ENCODE measurements at regions not wholly inside any gene's neighbourhood (a gene's known extent, or its start where the extent isn't known, plus 50 kb on each side); places are given as distances from the start of the nearest gene placed in this dataset.

- TF ChIP-seq POLR2A (IDR thresholded peaks at IDR 0.05; ENCODE audit: control extremely low read depth in 1 of 2, low read depth in 2 of 2, low read length in 2 of 2) = no peak
- TF ChIP-seq EZH2 (IDR thresholded peaks at IDR 0.05; ENCODE audit: low read depth, low read length, severe bottlenecking) = no peak
- TF ChIP-seq TEAD4 (IDR thresholded peaks at IDR 0.05; ENCODE audit: low read depth, low read length) = no peak
- no peak for TF ChIP-seq BRCA1 (IDR thresholded peaks at IDR 0.05; ENCODE audit: low read depth, low read length)
- no peak for TF ChIP-seq ZNF274 (IDR thresholded peaks at IDR 0.05; ENCODE audit: borderline replicate concordance, extremely low read depth, low read length)
- no peak for TF ChIP-seq FOSL1 (IDR thresholded peaks at IDR 0.05; ENCODE audit: insufficient read depth, low read depth, low read length)
- no peak for TF ChIP-seq SUZ12 (IDR thresholded peaks at IDR 0.05; ENCODE audit: low read length)
- TF ChIP-seq MAFK (IDR thresholded peaks at IDR 0.05; ENCODE audit: low read depth, low read length) = no peak
- TF ChIP-seq CTCF (IDR thresholded peaks at IDR 0.05; ENCODE audit: control extremely low read depth in 1 of 3, insufficient read depth in 1 of 3, low read depth in 1 of 3, low read length in 3 of 3) = no peak
- no peak for TF ChIP-seq BCL11A (IDR thresholded peaks at IDR 0.05; ENCODE audit: low read depth in 2 of 2, low read length in 2 of 2)
- no peak for TF ChIP-seq SAP30 (IDR thresholded peaks at IDR 0.05; ENCODE audit: insufficient read depth, insufficient replicate concordance, low read length)
- no peak for TF ChIP-seq POLR2AphosphoS5 (IDR thresholded peaks at IDR 0.05; ENCODE audit: low read depth, low read length)
Observed at GRCh38 chr6:114520976-114521375, 178.2 kb upstream of the HS3ST5 start.
